ENCODE measurements at regions not wholly inside any gene's neighbourhood (a gene's known extent, or its start where the extent isn't known, plus 50 kb on each side); places are given as distances from the start of the nearest gene placed in this dataset.

- Histone ChIP-seq H3K4me3 (ENCODE audit: low read length) (no peak overlapping the region), H3K4me1 (ENCODE audit: control insufficient read depth, insufficient read depth, low read length) (no peaks in the 10 kb centered on the region), H3K27ac (ENCODE audit: low read depth, low read length) (no peak overlapping the region), H3K27me3 (ENCODE audit: control insufficient read depth, insufficient read depth, low read length) (no peaks in the 10 kb centered on the region), H3K36me3 (ENCODE audit: control insufficient read depth, insufficient read depth, low read length) (no peaks in the 10 kb centered on the region), H3K9ac (ENCODE audit: low read length) (no peak overlapping the region)
Measured at GRCh38 chr12:98403936-98404335, 111.5 kb upstream of the TMPO start.

GRCh38 chr12:98405805-98406366, 109.5 kb upstream of the TMPO start:
- Histone ChIP-seq H3K27ac (ENCODE audit: low read depth, low read length) (no peak overlapping the region), H3K27me3 (ENCODE audit: control insufficient read depth, insufficient read depth, low read length) (no peaks in the 10 kb centered on the region), H3K36me3 (ENCODE audit: control insufficient read depth, insufficient read depth, low read length) (no peaks in the 10 kb centered on the region), H3K9ac (ENCODE audit: low read length) (no peak overlapping the region), H3K4me3 (ENCODE audit: low read length) (no peak overlapping the region), H3K4me1 (ENCODE audit: control insufficient read depth, insufficient read depth, low read length) (no peaks in the 10 kb centered on the region)

DNA sequence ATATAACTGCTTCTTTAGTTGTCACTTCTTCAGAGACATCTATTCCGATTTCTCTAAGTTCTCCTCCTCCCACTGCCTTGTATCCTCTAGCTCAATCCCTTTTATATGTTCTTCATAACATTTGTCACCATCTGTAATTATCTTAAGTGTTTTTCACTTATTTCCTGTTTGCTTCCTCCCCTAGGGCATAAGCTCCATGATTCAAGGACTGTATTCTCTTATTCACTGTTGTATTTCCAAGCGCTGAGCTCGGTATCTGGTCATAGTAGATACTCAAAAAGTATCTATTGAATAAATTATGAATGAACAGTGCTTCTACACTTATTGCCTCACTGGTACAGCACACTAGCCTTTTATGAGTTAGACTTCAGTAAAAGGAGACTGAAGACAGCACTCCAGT, 109.0 kb upstream of the TMPO start:
- no peak overlapping the region for H3K9ac ChIP-seq (ENCODE audit: low read length)
- H3K4me1 ChIP-seq (ENCODE audit: control insufficient read depth, insufficient read depth, low read length) = no peaks in the 10 kb centered on the region
- no peaks in the 10 kb centered on the region for H3K27me3 ChIP-seq (ENCODE audit: control insufficient read depth, insufficient read depth, low read length)
- H3K4me3 ChIP-seq (ENCODE audit: low read length) = no peak overlapping the region
- H3K27ac ChIP-seq (ENCODE audit: low read depth, low read length) = no peak overlapping the region
- H3K36me3 ChIP-seq (ENCODE audit: control insufficient read depth, insufficient read depth, low read length) = no peaks in the 10 kb centered on the region

DNA sequence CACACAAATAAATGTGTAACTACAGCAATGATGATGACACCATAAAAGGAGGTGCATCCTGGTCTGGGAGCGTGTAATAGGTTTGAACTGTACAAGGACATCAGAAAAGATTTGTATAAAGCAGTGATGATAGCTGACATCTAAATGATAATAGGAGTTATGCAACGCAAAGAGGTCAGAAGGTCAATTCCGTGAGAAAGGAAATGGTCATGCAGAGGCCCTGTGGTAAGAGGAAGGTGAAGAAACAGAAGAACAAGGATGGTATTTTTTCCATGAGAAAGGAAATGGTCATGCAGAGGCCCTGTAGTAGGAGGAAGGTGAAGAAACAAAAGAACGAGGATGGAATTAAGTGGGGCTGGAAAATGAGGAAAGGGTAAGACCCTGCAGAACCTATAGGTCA, 106.7 kb upstream of the TMPO start:
- no peak overlapping the region for H3K9ac ChIP-seq (ENCODE audit: low read length)
- no peaks in the 10 kb centered on the region for H3K36me3 ChIP-seq (ENCODE audit: control insufficient read depth, insufficient read depth, low read length)
- H3K27ac ChIP-seq (ENCODE audit: low read depth, low read length) = no peak overlapping the region
- no peaks in the 10 kb centered on the region for H3K27me3 ChIP-seq (ENCODE audit: control insufficient read depth, insufficient read depth, low read length)
- no peak overlapping the region for H3K4me3 ChIP-seq (ENCODE audit: low read length)
- no peaks in the 10 kb centered on the region for H3K4me1 ChIP-seq (ENCODE audit: control insufficient read depth, insufficient read depth, low read length)

GRCh38 chr12:98409548-98409947, 105.8 kb upstream of the TMPO start:
- Histone ChIP-seq H3K4me1 (ENCODE audit: control insufficient read depth, insufficient read depth, low read length) (no peaks in the 10 kb centered on the region), H3K27ac (ENCODE audit: low read depth, low read length) (no peak overlapping the region), H3K9ac (ENCODE audit: low read length) (no peak overlapping the region), H3K27me3 (ENCODE audit: control insufficient read depth, insufficient read depth, low read length) (no peaks in the 10 kb centered on the region), H3K36me3 (ENCODE audit: control insufficient read depth, insufficient read depth, low read length) (no peaks in the 10 kb centered on the region), H3K4me3 (ENCODE audit: low read length) (no peak overlapping the region)

DNA sequence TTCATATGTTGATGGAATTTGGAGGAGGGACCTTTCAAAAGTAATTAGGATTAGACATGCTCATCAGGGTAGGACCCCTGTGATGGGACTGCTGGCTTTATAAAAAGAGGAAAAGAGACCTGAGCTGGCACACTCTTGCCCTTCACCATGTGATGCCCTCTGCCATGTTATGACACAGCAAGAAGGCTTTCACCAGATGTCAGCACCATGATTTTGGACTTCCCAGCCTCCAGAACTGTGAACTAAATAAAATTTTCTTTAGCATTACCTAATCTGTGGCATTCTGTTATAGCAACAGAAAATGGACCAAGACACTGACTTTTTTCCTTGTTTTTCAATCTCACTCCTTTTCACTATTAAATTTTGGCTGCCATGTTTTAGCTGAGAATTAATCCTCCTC, 105.0 kb upstream of the TMPO start:
- no peak overlapping the region for H3K27ac ChIP-seq (ENCODE audit: low read depth, low read length)
- no peaks in the 10 kb centered on the region for H3K27me3 ChIP-seq (ENCODE audit: control insufficient read depth, insufficient read depth, low read length)
- H3K4me3 ChIP-seq (ENCODE audit: low read length) = no peak overlapping the region
- no peak overlapping the region for H3K9ac ChIP-seq (ENCODE audit: low read length)
- no peaks in the 10 kb centered on the region for H3K4me1 ChIP-seq (ENCODE audit: control insufficient read depth, insufficient read depth, low read length)
- no peaks in the 10 kb centered on the region for H3K36me3 ChIP-seq (ENCODE audit: control insufficient read depth, insufficient read depth, low read length)

- H3K4me3 ChIP-seq (ENCODE audit: low read length) = no peak overlapping the region
- no peak overlapping the region for H3K9ac ChIP-seq (ENCODE audit: low read length)
- H3K4me1 ChIP-seq (ENCODE audit: control insufficient read depth, insufficient read depth, low read length) = peaks cover 8% of the 10 kb centered on the region
- no peak overlapping the region for H3K27ac ChIP-seq (ENCODE audit: low read depth, low read length)
- H3K36me3 ChIP-seq (ENCODE audit: control insufficient read depth, insufficient read depth, low read length) = no peaks in the 10 kb centered on the region
- no peaks in the 10 kb centered on the region for H3K27me3 ChIP-seq (ENCODE audit: control insufficient read depth, insufficient read depth, low read length)
Measured at GRCh38 chr12:98416845-98417244, 98.5 kb upstream of the TMPO start.

GRCh38 chr12:98417266-98417665, 98.1 kb upstream of the TMPO start:
- no peaks in the 10 kb centered on the region for H3K36me3 ChIP-seq (ENCODE audit: control insufficient read depth, insufficient read depth, low read length)
- H3K27ac ChIP-seq (ENCODE audit: low read depth, low read length) = no peak overlapping the region
- H3K4me1 ChIP-seq (ENCODE audit: control insufficient read depth, insufficient read depth, low read length) = peaks cover 8% of the 10 kb centered on the region

DNA sequence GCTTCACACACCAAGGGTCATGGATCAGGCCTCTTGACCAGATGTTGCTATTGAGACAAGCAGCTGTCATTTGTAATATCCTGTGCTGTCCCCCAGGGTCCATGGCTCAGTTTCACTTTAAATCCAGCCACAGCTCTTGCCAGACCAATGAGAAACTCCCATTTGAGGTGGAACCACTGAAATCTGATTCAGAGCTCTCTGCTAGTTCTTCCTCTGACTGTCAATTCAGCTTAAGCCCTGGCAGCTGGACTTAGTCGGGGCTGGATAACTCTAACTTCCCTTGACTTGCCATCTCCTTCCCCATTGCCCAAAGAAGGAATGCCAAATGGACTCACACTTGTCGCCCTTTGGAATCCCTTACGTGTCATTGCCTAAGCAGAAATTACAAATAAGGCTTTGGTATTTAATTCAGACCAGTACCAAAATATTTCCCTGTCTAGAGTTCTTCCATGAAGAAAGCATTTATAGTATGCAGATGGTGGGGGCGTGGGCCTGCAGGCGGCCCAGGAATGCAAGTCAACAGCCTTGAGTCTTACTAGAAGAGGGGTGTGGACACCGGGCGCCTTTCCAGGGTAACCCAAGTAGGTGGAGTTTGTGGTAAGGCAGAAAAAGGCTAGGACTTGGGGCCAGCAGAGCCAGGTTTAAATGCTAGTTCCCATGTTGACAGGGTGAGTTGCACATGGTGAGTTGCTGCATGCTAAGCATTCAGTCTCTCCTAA, 96.9 kb upstream of the TMPO start:
- Histone ChIP-seq H3K27me3 (ENCODE audit: control insufficient read depth, insufficient read depth, low read length) (no peaks in the 10 kb centered on the region), H3K9ac (ENCODE audit: low read length) (no peak overlapping the region), H3K4me3 (ENCODE audit: low read length) (peak overlapping the region; percentile 25), H3K4me1 (ENCODE audit: control insufficient read depth, insufficient read depth, low read length) (peaks cover 8% of the 10 kb centered on the region), H3K36me3 (ENCODE audit: control insufficient read depth, insufficient read depth, low read length) (no peaks in the 10 kb centered on the region), H3K27ac (ENCODE audit: low read depth, low read length) (peak overlapping the region; percentile 4)

More at GRCh38 chr12:98417266-98417665, 98.1 kb upstream of the TMPO start:
- Histone ChIP-seq H3K27me3 (ENCODE audit: control insufficient read depth, insufficient read depth, low read length) (no peaks in the 10 kb centered on the region), H3K4me3 (ENCODE audit: low read length) (no peak overlapping the region), H3K9ac (ENCODE audit: low read length) (no peak overlapping the region)

DNA sequence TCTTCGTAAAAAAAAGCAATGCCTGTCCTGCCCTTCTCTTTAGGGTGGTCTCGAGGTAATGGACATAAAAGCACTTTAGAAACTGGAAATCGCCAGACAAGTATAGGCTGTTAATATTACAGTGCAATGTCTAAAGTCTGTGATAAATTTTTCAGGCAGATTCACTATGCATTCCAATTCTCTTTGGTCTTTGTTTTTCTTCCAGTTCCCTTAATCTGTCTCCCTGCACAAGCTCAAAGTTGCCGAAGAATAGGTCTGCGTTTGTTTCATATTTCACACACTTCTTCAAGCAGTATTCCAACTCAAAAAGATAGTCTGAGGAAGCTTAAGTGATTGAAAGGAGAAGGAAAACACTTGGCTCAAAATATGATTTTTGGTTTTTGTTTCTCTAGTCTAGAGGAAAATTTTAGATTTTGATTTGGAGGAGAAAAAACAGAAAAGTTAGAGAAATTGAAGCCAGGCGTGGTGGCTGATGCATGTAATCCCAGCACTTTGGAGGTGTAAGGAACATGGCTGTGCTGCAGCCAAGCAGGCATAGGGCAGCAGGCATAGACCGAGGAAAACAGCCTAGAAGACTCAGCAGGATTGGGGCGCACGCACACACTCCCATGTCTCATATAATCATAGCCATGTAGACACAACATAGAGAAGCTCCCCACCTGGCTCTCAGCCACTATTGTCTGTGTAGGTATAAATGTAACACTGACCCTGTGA, 96.2 kb upstream of the TMPO start:
- Histone ChIP-seq H3K36me3 (ENCODE audit: control insufficient read depth, insufficient read depth, low read length) (no peaks in the 10 kb centered on the region), H3K9ac (ENCODE audit: low read length) (no peak overlapping the region), H3K27me3 (ENCODE audit: control insufficient read depth, insufficient read depth, low read length) (no peaks in the 10 kb centered on the region), H3K4me1 (ENCODE audit: control insufficient read depth, insufficient read depth, low read length) (peaks cover 8% of the 10 kb centered on the region), H3K27ac (ENCODE audit: low read depth, low read length) (no peak overlapping the region), H3K4me3 (ENCODE audit: low read length) (peak overlapping the region; percentile 25)

GRCh38 chr12:98419795-98420404, 95.5 kb upstream of the TMPO start:
- H3K27me3 ChIP-seq (ENCODE audit: control insufficient read depth, insufficient read depth, low read length) = no peaks in the 10 kb centered on the region
- H3K27ac ChIP-seq (ENCODE audit: low read depth, low read length) = no peak overlapping the region
- peaks cover 8% of the 10 kb centered on the region for H3K4me1 ChIP-seq (ENCODE audit: control insufficient read depth, insufficient read depth, low read length)
- H3K9ac ChIP-seq (ENCODE audit: low read length) = no peak overlapping the region
- no peaks in the 10 kb centered on the region for H3K36me3 ChIP-seq (ENCODE audit: control insufficient read depth, insufficient read depth, low read length)
- no peak overlapping the region for H3K4me3 ChIP-seq (ENCODE audit: low read length)

DNA sequence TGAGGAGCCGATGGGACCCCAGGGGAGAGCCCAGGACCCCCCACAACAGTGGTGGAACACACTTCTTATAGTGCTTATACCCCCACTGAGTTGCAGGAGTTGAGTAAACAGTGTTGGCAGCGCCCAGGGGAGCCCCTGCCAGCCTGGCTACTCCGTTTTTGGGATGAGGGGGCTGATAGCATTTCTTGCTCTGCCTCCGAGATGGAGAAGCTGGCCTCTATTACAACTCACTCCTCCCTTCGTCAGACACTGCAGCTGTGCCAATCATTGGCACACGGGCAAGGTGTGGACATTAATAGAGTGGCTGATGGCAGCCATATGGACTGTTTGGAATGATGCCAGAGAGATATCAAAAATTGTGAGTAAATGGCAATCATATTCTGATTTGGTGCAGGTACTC, 94.9 kb upstream of the TMPO start:
- no peaks in the 10 kb centered on the region for H3K36me3 ChIP-seq (ENCODE audit: control insufficient read depth, insufficient read depth, low read length)
- no peak overlapping the region for H3K27ac ChIP-seq (ENCODE audit: low read depth, low read length)
- H3K4me1 ChIP-seq (ENCODE audit: control insufficient read depth, insufficient read depth, low read length) = peaks cover 8% of the 10 kb centered on the region
- no peak overlapping the region for H3K4me3 ChIP-seq (ENCODE audit: low read length)
- no peak overlapping the region for H3K9ac ChIP-seq (ENCODE audit: low read length)
- H3K27me3 ChIP-seq (ENCODE audit: control insufficient read depth, insufficient read depth, low read length) = no peaks in the 10 kb centered on the region
